ENCODE measurements at regions not wholly inside any gene's neighbourhood (a gene's known extent, or its start where the extent isn't known, plus 50 kb on each side); places are given as distances from the start of the nearest gene placed in this dataset.

GRCh38 chr3:159196359-159196758 is 394.5 kb downstream of the MFSD1 start:
- Histone ChIP-seq H3K9me2 (ENCODE audit: insufficient read depth, low read length) (no peaks in the 10 kb centered on the region), H2AFZ (ENCODE audit: low read depth, low read length) (no peak overlapping the region), H3K4me2 (ENCODE audit: low read length) (no peak overlapping the region)

GRCh38 chr3:159200176-159200575 is 398.3 kb downstream of the MFSD1 start:
- H3K79me2 ChIP-seq (replicated peaks; ENCODE audit: insufficient read depth, low read length) = no peaks in the 10 kb centered on the region
- H3K36me3 ChIP-seq (ENCODE audit: insufficient read depth, low read length) = no peaks in the 10 kb centered on the region
- H4K20me1 ChIP-seq (ENCODE audit: insufficient read depth) = no peaks in the 10 kb centered on the region
- no peaks in the 10 kb centered on the region for H3F3A ChIP-seq (ENCODE audit: insufficient read depth, low read length, poor library complexity, severe bottlenecking)
- H3K9me2 ChIP-seq (ENCODE audit: insufficient read depth, low read length) = no peaks in the 10 kb centered on the region
- peak overlapping the region; percentile 11 for H3K27ac ChIP-seq (ENCODE audit: low read length)
- no peak overlapping the region for H3K4me3 ChIP-seq (ENCODE audit: low read length)
- no peaks in the 10 kb centered on the region for H3K27me3 ChIP-seq (ENCODE audit: insufficient read depth, low read depth, low read length)
- no peak overlapping the region for H3K9ac ChIP-seq (ENCODE audit: low read length)
- H3K4me2 ChIP-seq (ENCODE audit: low read length) = no peak overlapping the region
- no peak overlapping the region for H2AFZ ChIP-seq (ENCODE audit: low read depth, low read length)
- no peaks in the 10 kb centered on the region for H3K9me3 ChIP-seq (ENCODE audit: low read length)
- TF ChIP-seq EZH2 (IDR thresholded peaks at IDR 0.05; ENCODE audit: borderline replicate concordance, insufficient read depth, low read length, poor library complexity, severe bottlenecking) (no peak), TAF1 (IDR thresholded peaks at IDR 0.05; ENCODE audit: low read depth) (no peak), RAD21 (conservative IDR thresholded peaks at IDR 0.05) (no peak), CTCF (IDR thresholded peaks at IDR 0.05; ENCODE audit: poor library complexity, severe bottlenecking) (no peak), POLR2AphosphoS5 (IDR thresholded peaks at IDR 0.05) (no peak), MXI1 (conservative IDR thresholded peaks at IDR 0.05; ENCODE audit: poor library complexity, severe bottlenecking) (no peak), EP300 (conservative IDR thresholded peaks at IDR 0.05; ENCODE audit: poor library complexity, severe bottlenecking) (no peak)

More at GRCh38 chr3:159196359-159196758, 394.5 kb downstream of the MFSD1 start:
- peak overlapping the region; percentile 67 for H3K27ac ChIP-seq (ENCODE audit: low read length)
- no peaks in the 10 kb centered on the region for H3K9me3 ChIP-seq (ENCODE audit: low read length)
- no peaks in the 10 kb centered on the region for H4K20me1 ChIP-seq (ENCODE audit: insufficient read depth)
- no peak overlapping the region for H3K4me3 ChIP-seq (ENCODE audit: low read length)
- TF ChIP-seq SMC3 (conservative IDR thresholded peaks at IDR 0.05; ENCODE audit: poor library complexity) (no peak), CTCF (IDR thresholded peaks at IDR 0.05; ENCODE audit: poor library complexity, severe bottlenecking) (no peak), REST (IDR thresholded peaks at IDR 0.05; ENCODE audit: borderline replicate concordance) (no peak), RAD21 (conservative IDR thresholded peaks at IDR 0.05) (no peak), EZH2 (IDR thresholded peaks at IDR 0.05; ENCODE audit: borderline replicate concordance, insufficient read depth, low read length, poor library complexity, severe bottlenecking) (no peak), EP300 (conservative IDR thresholded peaks at IDR 0.05; ENCODE audit: poor library complexity, severe bottlenecking) (no peak), POLR2AphosphoS5 (IDR thresholded peaks at IDR 0.05) (no peak), TAF1 (IDR thresholded peaks at IDR 0.05; ENCODE audit: low read depth) (no peak), MXI1 (conservative IDR thresholded peaks at IDR 0.05; ENCODE audit: poor library complexity, severe bottlenecking) (no peak)
- no peak overlapping the region for H3K9ac ChIP-seq (ENCODE audit: low read length)
- no peaks in the 10 kb centered on the region for H3K36me3 ChIP-seq (ENCODE audit: insufficient read depth, low read length)
- no peaks in the 10 kb centered on the region for H3K79me2 ChIP-seq (replicated peaks; ENCODE audit: insufficient read depth, low read length)
- no peaks in the 10 kb centered on the region for H3K27me3 ChIP-seq (ENCODE audit: insufficient read depth, low read depth, low read length)
- no peaks in the 10 kb centered on the region for H3F3A ChIP-seq (ENCODE audit: insufficient read depth, low read length, poor library complexity, severe bottlenecking)

All from neural cell (in vitro differentiated cells).